ENCODE measurements at regions not wholly inside any gene's neighbourhood (a gene's known extent, or its start where the extent isn't known, plus 50 kb on each side); places are given as distances from the start of the nearest gene placed in this dataset.

DNA sequence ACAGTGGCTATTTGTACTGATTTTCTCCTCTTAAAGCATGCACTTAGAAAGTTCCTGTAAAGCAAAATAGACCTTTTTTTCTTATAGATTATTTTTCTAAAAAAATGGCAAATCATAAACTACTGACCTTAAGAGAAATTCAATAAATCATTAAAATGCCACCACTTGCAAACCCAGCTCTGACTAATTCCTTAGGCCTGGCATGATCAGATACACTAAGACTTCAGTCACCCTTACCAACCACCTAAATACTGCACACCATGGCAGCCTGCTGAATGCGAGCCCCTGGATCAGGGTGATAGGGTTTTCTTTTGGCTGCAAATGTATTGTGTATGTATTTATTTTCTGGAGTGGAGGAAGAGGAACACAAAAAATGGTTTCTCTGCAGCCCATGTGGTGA is 370.6 kb upstream of the TBL1XR1 start:
- no peak for DNase-seq
- no peaks in the 10 kb centered on the region for H3K36me3 Mint-ChIP-seq (ENCODE audit: insufficient read depth, unreplicated experiment)
- TF ChIP-seq, protein P1, sequence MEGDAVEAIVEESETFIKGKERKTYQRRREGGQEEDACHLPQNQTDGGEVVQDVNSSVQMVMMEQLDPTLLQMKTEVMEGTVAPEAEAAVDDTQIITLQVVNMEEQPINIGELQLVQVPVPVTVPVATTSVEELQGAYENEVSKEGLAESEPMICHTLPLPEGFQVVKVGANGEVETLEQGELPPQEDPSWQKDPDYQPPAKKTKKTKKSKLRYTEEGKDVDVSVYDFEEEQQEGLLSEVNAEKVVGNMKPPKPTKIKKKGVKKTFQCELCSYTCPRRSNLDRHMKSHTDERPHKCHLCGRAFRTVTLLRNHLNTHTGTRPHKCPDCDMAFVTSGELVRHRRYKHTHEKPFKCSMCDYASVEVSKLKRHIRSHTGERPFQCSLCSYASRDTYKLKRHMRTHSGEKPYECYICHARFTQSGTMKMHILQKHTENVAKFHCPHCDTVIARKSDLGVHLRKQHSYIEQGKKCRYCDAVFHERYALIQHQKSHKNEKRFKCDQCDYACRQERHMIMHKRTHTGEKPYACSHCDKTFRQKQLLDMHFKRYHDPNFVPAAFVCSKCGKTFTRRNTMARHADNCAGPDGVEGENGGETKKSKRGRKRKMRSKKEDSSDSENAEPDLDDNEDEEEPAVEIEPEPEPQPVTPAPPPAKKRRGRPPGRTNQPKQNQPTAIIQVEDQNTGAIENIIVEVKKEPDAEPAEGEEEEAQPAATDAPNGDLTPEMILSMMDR (IDR thresholded peaks at IDR 0.05; ENCODE audit: unreplicated experiment) = no peak
- peaks cover 5% of the 10 kb centered on the region for H3K9me3 Mint-ChIP-seq (ENCODE audit: low read depth, unreplicated experiment)
- no TSS peak for BruUV-seq (replicated peaks)
- CTCF ChIA-PET = interaction anchor here (1.3 kb wide), 1 partner anchor 12 kb away, joined by 3 read pairs; no protein-coding TSS in a partner anchor
- no peaks in the 10 kb centered on the region for H3K4me1 Mint-ChIP-seq (ENCODE audit: low read depth, unreplicated experiment)
- intact Hi-C loops (cut with micrococcal nuclease; ENCODE audit: unreplicated experiment) = no loop called here
- H3K27me3 Mint-ChIP-seq (ENCODE audit: unreplicated experiment) = no peaks in the 10 kb centered on the region
- no peak overlapping the region for H3K4me3 Mint-ChIP-seq (ENCODE audit: low read depth, unreplicated experiment)
- H3K27ac Mint-ChIP-seq (ENCODE audit: unreplicated experiment) = no peak overlapping the region

DNA sequence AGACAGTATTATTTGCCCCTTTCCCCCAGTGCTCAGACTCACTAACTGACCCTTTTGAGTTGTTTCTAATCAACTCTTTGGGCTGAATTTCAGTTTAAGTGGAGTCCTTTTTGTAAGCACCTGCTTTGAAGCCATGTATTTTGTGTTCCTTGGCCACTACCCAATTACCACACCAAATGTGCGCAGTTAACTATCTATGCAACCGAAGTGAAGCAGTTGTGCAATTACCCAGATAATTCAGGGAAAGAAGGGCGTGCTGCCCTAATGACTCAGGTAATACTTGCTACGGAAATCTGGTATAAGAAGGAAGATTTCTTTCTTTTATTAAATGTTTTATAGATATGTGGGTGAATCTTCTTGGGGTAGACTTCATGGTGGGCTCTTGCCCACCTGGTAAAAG is 371.9 kb upstream of the TBL1XR1 start:
- Mint-ChIP-seq H3K4me3 (ENCODE audit: low read depth, unreplicated experiment) (no peak overlapping the region), H3K27ac (ENCODE audit: unreplicated experiment) (no peak overlapping the region), H3K27me3 (ENCODE audit: unreplicated experiment) (no peaks in the 10 kb centered on the region), H3K36me3 (ENCODE audit: insufficient read depth, unreplicated experiment) (no peaks in the 10 kb centered on the region), H3K9me3 (ENCODE audit: low read depth, unreplicated experiment) (peaks cover 5% of the 10 kb centered on the region), H3K4me1 (ENCODE audit: low read depth, unreplicated experiment) (peaks cover 4% of the 10 kb centered on the region)
- intact Hi-C loops (cut with micrococcal nuclease; ENCODE audit: unreplicated experiment) = no loop called here
- DNase-seq = no peak
- CTCF ChIA-PET = interaction anchor here (1.0 kb wide), 1 partner anchor 48 kb away, joined by 3 read pairs; no protein-coding TSS in a partner anchor
- no TSS peak for BruUV-seq (replicated peaks)
- TF ChIP-seq, protein P1 (IDR thresholded peaks at IDR 0.05; ENCODE audit: unreplicated experiment) = no peak

DNA sequence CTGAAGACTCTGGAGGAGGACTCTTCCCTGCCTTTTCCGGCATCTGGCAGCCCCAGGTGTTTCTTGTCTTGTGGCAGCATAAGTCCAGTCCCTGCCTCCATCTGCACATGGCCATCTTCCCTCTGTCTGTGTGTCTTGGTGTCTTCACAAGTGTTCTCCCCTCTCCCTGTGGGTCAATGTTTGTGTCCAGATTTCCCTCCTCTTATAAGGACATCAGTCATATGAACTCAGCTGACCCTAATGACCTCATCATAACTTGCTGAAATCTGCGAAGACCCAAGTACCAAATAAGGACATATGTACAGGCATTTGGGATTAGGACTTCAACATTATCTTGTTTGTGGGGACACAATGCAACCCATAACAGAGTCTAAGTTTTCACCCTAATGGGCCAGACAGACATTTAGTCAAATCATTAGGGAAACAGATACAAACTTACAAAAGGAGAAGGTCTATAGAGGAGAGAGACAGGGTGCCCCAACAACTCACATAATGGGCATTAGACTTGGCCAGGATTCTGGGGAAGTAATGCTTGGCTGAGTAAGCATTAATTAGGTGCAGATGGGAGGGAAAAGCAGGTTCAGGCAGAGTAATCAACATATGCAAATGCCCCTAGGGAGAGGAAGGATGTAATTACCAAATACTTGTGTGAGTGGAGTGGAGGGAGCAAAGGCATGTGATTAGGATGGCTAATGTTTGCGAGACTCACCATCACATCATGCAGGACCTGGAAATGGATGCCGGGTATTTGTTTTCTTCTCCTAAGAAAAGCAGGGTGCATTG is 372.8 kb upstream of the TBL1XR1 start:
- Mint-ChIP-seq H3K27ac (ENCODE audit: unreplicated experiment) (no peak overlapping the region), H3K4me3 (ENCODE audit: low read depth, unreplicated experiment) (no peak overlapping the region), H3K9me3 (ENCODE audit: low read depth, unreplicated experiment) (peaks cover 5% of the 10 kb centered on the region), H3K27me3 (ENCODE audit: unreplicated experiment) (no peaks in the 10 kb centered on the region), H3K36me3 (ENCODE audit: insufficient read depth, unreplicated experiment) (no peaks in the 10 kb centered on the region), H3K4me1 (ENCODE audit: low read depth, unreplicated experiment) (peaks cover 12% of the 10 kb centered on the region)
- TF ChIP-seq, protein P1 (IDR thresholded peaks at IDR 0.05; ENCODE audit: unreplicated experiment) = no peak
- intact Hi-C loops (cut with micrococcal nuclease; ENCODE audit: unreplicated experiment) = no loop called here
- CTCF ChIA-PET = no interaction called here
- no peak for DNase-seq
- no TSS peak for BruUV-seq (replicated peaks)

DNA sequence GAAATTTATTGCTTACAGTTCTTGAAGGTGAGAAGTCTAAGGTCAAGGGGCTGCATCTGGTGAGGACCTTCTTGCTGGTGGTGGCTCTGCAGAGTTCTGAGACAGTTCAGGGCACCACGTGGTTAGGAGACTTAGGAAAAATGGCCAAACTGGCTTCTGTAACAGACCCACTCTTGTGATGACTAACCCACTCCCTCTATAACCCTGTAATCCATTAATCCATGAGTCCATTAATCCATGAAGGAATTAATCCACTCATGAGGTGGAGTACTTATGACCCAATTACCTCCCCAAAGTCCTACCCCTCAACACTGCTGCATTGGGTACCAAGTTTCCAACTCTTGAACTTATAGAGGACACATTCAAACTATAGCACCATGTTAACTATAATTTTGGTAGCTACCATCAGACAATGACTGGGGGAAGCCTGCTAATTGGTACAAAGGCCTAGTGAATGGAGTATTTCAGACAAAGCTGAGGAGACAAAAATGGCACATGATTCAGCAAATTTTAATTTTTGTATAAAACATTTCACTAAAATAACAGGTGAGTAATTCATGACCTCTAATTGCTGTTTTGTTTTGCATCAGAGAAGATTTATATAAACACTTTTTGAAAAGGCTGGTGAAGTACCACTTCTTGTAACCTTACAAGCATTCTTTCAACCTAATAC is 374.1 kb upstream of the TBL1XR1 start:
- TF ChIP-seq, protein P1 (IDR thresholded peaks at IDR 0.05; ENCODE audit: unreplicated experiment) = no peak
- no peaks in the 10 kb centered on the region for H3K27me3 Mint-ChIP-seq (ENCODE audit: unreplicated experiment)
- BruUV-seq (replicated peaks) = no TSS peak

More for the DNA sequence above, 374.1 kb upstream of the TBL1XR1 start:
- H3K9me3 Mint-ChIP-seq (ENCODE audit: low read depth, unreplicated experiment) = peaks cover 5% of the 10 kb centered on the region
- H3K4me3 Mint-ChIP-seq (ENCODE audit: low read depth, unreplicated experiment) = no peak overlapping the region
- no peaks in the 10 kb centered on the region for H3K36me3 Mint-ChIP-seq (ENCODE audit: insufficient read depth, unreplicated experiment)
- no peak for DNase-seq
- intact Hi-C loops (cut with micrococcal nuclease; ENCODE audit: unreplicated experiment) = no loop called here
- H3K27ac Mint-ChIP-seq (ENCODE audit: unreplicated experiment) = no peak overlapping the region
- CTCF ChIA-PET = interaction anchor here (0.5 to 1.2 kb wide), 2 partner anchors 33 to 118 kb away, joined by 3 to 5 read pairs; no protein-coding TSS in a partner anchor
- H3K4me1 Mint-ChIP-seq (ENCODE audit: low read depth, unreplicated experiment) = peaks cover 14% of the 10 kb centered on the region

All from Calu3 (cell line).